Stimulated activated CD8-positive, alpha-beta memory T cell treated with anti-CD3 and anti-CD28 coated beads, Interleukin-4, amount 100 ng/mL, for 48 hours (primary cell): ENCODE measurements at regions not wholly inside any gene's neighbourhood (a gene's known extent, or its start where the extent isn't known, plus 50 kb on each side); places are given as distances from the start of the nearest gene placed in this dataset.
"Not testable (repeated sequence)": the region's sequence is repeated elsewhere in the genome, so short reads cannot be mapped to it uniquely, and the experiment has no call there.

Experiments
- DNase-seq: peaks from one replicate; pipeline ENCODE4 v3.0.0-alpha.2; 2020

GRCh38 chr14:100421756-100422470 is 98.8 kb downstream of the SLC25A47 start:
- no peak for DNase-seq

DNA sequence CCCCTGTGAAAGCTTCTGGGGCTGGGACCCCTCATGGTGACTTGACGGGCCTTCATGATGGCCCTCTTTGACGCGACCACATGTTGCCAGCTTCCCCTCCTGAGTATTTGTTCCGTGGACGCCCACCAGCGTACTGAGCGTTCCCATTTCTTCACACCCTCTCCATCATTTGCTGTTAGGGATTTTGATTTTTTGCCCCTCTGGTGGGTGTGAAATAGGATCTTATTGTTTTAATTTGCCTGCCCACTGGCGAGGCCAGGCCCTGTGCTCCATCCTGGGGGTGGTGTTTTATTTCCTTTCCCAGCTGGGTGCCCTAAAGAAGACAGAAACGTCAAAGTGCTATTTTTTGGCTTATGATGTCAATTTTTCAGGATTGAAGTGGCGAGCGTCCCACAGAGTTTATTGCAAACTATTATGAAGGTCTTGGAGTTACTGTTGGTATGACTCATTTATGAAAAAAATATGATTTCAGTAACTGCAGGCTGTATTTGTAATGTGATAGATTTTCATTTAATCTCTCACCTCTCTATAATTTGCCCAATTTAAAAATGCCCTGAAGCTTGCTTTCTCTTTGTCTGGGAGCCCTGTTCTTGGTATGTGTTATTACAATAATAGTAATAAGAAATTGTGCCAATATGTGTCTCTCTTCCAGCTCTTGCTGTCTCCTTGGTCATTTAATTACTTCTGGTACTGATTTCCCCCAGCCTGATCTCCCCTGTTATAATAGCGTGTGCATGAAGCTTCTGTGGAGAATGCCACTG is 99.6 kb downstream of the SLC25A47 start:
- DNase-seq = no peak

DNA sequence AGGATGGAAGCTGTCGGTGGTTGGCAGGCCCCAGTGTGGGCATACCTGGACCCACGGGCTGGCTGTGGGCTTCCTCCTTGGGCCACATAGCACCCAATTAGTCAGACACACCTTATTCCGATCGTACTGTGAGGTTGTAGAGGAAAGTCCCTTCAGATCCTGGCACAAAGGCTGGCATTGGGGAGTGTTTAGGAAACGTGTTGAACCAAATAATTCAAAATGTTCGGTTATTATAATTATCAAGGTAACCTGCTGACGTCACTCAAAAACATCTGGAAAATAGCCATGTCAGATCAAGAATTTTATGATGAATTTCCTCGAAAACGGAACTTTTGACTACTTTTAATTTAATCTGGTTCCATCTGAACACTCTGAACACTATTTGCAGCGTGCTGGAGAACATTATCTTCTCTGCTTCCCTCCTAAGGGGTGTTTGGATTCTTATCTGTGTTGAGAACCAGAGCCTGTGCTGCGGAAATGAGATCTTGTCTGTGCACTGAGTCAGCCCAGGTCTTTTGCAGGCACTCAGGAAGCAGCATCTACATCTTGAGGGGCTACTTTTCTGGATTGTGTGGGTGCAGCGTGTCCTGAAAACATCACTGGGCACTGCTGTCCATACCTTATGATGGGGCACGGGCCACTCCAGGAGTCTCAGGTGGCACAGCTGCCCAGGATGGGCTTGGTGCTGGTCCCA is 100.3 kb downstream of the SLC25A47 start:
- DNase-seq = no peak

DNA sequence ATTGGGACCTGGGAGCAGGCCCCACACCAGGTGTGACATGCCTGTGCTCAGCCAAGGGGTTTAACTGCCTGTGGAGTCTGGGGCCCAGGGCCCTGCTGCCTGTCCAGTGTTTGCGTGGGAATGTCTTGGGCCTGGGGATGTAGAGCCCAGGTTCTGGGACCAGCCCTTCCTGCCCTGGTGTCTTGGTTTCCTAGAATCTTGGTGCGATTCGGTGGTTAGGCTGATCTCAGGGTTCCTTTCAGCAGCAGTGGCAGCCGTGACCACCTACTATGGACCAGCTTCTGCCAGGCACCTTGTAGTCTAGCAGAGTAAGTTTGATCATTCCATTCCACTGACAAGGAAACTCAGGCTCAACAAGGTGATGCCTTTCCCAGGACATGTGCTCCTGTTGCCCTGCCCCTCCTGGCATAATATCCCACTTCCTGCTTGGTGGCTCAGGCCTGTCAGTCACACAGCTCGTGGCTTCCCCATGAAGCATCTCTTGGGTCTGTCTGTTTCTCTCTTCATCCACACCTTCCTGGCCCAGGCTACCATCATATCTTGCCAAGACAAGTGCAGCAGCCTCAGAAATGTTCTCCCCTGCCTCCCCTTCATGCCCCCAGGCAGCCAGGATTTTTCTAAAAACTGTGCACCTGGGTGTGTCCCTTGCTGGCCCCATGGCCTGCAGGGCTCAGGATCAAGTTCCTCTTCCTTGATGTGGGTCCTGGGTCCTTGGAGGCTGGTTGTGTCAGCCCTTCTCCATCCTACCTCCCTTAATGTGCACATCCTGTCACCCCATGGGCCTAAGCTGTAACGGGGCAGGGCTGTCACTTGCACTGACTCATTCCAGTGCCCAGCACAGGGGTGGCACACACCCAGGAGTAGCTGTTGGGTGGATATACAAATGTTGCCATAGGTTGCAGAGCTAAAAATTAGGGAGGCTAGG is 101.6 kb downstream of the SLC25A47 start:
- no peak for DNase-seq

GRCh38 chr14:100425429-100425827 is 102.3 kb downstream of the SLC25A47 start:
- DNase-seq = no peak

DNA sequence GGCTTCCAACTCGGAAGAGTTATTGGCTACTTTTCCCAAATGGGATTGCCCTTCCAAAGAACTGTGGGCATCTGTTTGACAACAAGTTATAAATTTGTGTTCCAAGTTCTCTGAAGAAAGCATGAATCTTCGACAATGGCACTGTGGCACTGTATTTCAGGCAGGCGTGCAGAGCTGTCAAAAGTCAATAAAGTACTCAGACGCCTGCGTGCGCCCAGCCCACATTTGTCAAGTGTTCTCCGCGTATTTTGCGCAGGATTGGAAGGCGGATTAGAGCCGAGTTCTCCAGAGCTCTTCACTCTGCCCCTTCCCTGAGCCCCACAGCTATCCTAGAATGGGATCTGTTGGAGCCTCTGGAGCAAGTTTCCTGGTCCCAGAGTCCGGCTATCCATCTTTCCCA is 103.2 kb downstream of the SLC25A47 start:
- DNase-seq = no peak

DNA sequence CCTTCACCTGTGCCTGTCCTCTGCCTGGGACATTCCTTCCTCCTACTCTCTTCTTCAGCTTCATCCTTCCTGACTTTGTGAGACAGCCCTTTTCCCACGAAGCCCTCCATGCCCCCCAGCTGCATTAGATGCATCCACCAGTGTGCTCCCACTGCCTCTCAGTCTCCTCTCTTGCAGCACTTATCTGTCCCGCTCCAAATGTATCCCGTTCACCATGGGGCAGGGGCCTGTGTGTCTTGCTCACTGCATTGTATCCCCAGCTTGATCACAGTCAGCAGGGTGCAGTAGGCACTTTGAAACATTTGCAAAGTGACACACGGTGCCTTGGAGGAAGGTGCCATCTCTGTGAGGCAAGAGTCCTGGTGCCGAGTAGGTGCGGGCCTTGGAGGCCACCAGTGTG is 104.0 kb downstream of the SLC25A47 start:
- DNase-seq = no peak

DNA sequence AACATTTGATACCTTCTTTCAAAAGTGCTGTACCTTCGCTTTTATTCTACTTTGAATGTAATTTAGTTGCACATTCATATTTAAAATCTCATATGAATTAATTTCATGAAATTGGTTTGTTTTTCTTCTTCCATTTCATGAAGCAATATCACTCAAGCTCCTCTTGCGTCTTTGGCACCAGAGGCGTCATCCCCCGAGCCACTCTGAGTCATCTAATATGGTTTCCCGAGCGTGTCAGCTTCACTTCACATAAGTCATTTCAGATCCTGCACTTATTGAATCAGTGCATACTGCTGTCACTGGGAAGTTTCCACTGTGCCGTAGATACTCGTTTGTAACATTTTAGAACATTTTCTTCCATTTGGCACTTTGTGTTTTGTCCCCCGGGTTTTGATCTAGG is 105.6 kb downstream of the SLC25A47 start:
- no peak for DNase-seq

DNA sequence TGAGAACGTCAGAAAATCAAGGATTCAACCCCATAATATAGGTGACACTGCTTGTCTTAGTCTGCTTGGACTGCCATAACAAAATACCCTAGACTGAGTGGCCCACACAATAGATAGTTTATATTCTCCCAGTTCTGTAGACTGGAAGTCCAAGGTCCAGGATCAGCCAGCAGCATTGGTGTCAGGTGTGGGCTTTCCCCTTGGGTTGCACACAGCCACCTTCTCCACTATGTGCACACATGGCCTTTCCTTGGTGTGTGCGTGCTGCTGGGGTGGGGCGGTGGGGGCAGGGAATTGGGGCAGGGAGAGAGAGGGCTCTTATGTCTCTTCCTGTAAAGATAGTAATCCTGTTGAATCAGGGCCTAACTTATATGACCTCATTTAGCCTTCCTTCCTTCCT is 106.4 kb downstream of the SLC25A47 start:
- DNase-seq = no peak

GRCh38 chr14:100430571-100430970 is 107.4 kb downstream of the SLC25A47 start:
- DNase-seq = no peak

- DNase-seq = not testable (repeated sequence)
Measured at GRCh38 chr14:100431461-100431860, 108.3 kb downstream of the SLC25A47 start.

- no peak for DNase-seq
Measured at GRCh38 chr14:100432652-100433427, 109.7 kb downstream of the SLC25A47 start.

GRCh38 chr14:100433428-100433814 is 110.3 kb downstream of the SLC25A47 start:
- DNase-seq = no peak

DNA sequence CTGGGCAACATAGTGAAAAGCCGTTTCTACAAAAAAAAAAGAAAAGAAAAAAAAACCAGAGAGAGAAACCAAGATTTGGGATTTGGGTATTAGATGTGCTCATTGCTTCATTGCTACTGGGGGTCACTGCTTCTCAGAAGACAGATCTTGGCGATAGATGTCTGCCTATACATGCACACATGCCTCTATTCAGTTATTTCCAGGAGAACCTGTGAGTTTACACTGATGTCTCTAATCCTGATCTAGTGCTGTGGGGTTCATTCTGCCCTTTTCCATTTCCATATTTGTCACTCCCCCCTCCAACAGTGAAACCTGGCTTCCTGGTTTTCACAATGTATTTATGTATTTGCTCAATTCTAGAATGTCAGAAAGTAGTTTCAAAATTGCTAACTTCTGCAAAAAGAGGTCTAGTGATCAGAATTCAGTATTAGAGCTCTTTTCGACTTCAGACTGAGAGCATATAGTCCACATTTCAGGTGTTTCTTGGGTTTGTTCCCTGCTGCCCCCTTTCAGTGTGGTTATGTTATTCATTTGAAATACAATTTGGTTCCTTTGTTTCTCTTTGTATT is 111.0 kb downstream of the SLC25A47 start:
- DNase-seq = no peak

- no peak for DNase-seq
Measured at GRCh38 chr14:100434911-100435438, 111.8 kb downstream of the SLC25A47 start.

GRCh38 chr14:100435459-100435858 is 112.3 kb downstream of the SLC25A47 start:
- no peak for DNase-seq

GRCh38 chr14:100436745-100437406 is 113.7 kb downstream of the SLC25A47 start:
- no peak for DNase-seq

GRCh38 chr14:100438271-100438670 is 115.1 kb downstream of the SLC25A47 start:
- DNase-seq = no peak

DNA sequence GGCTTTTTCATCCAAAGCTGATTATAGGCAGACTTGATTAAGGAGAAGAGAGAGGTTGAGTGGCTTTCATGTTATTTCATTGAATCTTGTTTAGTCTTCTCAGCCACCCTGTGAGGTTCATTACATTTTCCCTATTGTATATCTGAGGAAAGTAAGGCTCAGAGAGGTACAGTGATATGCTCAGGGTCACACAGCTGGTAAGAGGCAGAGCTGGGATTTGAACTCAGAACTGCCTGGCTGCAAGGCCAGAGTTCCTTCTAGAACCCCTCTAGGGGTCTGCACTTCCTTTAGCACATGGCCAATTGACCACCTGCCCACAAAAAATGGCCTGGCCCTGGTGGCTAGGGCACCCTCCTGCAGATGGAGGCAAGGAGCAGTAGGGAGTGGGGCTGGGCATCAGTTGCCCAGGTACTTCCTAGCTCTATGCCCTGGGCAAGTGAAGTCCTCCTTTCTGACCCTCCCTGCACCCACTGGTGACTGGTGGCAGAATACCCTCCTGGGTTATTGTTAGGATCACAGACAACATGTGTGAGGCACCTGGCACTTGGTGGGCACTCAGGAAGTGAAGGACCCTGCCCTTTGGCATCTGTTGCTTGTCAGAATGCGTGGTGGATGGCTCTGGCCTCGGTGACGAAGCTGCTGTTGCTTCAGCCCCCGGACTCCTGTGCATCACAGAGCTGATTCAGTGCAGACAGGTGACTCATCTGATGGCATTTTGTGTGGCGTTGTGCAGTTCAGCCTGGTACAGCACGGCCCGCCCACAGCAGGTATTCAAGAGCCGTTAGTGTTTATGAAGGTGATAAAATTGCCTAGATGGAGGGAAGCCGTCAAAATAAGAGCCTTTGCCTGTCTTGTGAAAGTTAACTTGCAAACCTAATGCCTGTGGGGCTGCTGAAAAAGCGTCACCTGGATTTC is 115.8 kb downstream of the SLC25A47 start:
- DNase-seq = peak; percentile 73

GRCh38 chr14:100439781-100440180 is 116.6 kb downstream of the SLC25A47 start:
- peak; percentile 20 for DNase-seq
